ENCODE measurements at regions not wholly inside any gene's neighbourhood (a gene's known extent, or its start where the extent isn't known, plus 50 kb on each side); places are given as distances from the start of the nearest gene placed in this dataset.

DNA sequence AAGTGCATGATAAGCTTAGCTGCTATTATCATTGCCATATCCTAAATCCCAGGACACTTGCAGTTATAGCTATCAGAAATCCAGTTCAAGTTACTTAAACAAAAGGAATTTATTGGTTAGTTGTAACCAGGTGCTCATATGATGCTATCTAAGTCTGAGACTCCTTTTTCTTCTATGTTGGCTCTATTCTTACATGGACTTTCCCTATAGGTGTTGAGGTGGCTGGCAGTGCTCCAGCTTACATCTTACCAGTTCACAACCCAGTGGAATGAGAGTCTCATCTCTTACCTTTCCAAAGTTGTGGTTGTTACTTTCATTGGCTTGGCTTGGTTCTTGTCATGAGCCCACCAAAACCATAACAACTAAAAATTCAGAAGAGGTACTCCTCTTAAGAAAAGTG, 94.6 kb downstream of the DACT1 start:
- Histone ChIP-seq H3K36me3 (no peaks in the 10 kb centered on the region), H3K4me3 (ENCODE audit: low read depth, low read length) (no peak overlapping the region), H3K4me1 (no peaks in the 10 kb centered on the region), H3K27me3 (no peaks in the 10 kb centered on the region; the same call in 1 of the 2 replicates), H3K9me3 (no peaks in the 10 kb centered on the region)
- DNase-seq: no peak
- TF ChIP-seq CTCF (IDR thresholded peaks at IDR 0.05; ENCODE audit: low read depth, low read length): no peak

DNA sequence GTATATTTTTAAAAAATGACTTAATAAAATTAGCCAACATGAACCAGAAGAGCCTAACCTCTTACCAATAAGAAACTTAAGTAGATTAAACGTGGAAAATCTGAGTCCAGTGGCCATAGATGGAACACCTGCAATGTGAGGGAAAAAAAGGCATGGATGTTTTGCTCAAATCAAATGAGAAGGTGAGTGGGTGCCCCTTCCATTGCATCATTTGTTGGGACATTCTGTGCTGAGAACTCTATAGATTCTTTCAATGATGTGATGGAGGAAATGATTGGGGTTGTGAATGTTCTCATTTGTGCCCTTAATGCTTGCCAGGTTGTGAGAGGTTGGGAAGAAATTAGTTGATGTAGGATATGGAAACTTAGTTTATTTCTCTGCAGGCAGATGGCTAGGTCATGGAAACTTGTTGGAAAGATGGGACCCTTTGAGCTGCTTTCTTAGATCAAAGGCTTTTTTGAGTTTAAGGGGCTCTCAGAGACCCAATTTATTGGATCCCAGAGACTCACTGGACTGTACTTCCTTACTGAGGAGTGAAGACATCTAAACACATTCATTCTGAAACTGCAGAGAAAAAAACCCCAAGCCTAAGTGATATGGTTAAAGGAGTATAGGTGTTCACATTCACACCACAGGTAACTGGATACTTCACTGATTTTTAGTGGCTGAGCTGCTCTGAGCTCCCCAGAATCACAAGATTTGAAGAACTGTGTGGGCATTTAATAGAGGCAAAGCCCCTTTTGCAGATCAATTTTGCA, 95.9 kb downstream of the DACT1 start:
- DNase-seq: no peak
- H3K27me3 ChIP-seq: no peaks in the 10 kb centered on the region; the same call in 1 of the 2 replicates
- no peaks in the 10 kb centered on the region for H3K36me3 ChIP-seq
- no peaks in the 10 kb centered on the region for H3K9me3 ChIP-seq
- no peaks in the 10 kb centered on the region for H3K4me1 ChIP-seq
- TF ChIP-seq CTCF (IDR thresholded peaks at IDR 0.05; ENCODE audit: low read depth, low read length): no peak
- no peak overlapping the region for H3K4me3 ChIP-seq (ENCODE audit: low read depth, low read length)

GRCh38 chr14:58735596-58735995, 97.8 kb downstream of the DACT1 start:
- Histone ChIP-seq H3K27me3 (no peaks in the 10 kb centered on the region; the same call in 1 of the 2 replicates), H3K9me3 (no peaks in the 10 kb centered on the region), H3K36me3 (no peaks in the 10 kb centered on the region), H3K4me1 (no peaks in the 10 kb centered on the region), H3K4me3 (ENCODE audit: low read depth, low read length) (no peak overlapping the region)
- no peak for DNase-seq
- no peak for TF ChIP-seq CTCF (IDR thresholded peaks at IDR 0.05; ENCODE audit: low read depth, low read length)

DNA sequence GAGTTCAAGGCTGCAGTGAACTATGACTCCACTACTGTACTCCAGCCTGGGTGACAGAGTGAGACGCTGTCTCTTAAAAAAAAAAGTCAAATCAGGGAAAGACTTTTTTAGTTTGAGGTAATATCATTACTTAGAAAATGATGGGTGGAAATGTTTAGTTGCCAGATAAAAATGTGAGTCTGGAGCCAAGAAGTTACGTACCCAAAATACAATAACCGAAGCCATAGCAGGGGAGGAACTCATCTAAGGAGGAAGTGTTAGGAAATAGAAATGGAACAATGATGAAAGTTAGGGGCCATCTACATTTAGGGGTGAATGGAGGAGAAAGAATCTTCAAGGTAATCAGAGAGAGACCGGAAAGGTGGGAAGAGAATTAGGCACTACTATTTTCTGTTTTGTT, 98.8 kb downstream of the DACT1 start:
- DNase-seq: no peak
- H3K36me3 ChIP-seq: no peaks in the 10 kb centered on the region
- no peaks in the 10 kb centered on the region for H3K9me3 ChIP-seq
- no peak for TF ChIP-seq CTCF (IDR thresholded peaks at IDR 0.05; ENCODE audit: low read depth, low read length)
- H3K27me3 ChIP-seq: no peaks in the 10 kb centered on the region; the same call in 1 of the 2 replicates
- no peaks in the 10 kb centered on the region for H3K4me1 ChIP-seq
- no peak overlapping the region for H3K4me3 ChIP-seq (ENCODE audit: low read depth, low read length)

DNA sequence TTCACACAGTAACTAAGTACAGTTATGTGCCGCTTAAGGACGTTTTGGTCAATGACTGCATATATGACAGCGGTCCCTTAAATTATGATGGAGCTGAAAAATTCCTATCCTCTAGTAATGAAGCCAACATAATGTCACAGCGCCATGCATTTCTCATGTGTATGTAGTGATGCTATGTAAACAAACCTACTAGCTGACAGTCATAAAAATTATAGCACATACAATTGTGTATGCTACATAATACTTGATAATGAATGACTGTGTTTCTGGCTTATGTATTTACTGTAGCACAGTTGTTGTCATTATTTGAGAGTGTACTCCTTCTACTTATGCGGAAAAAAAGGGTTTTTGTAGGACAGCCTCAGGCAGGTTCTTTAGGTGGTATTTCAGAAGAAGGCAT, 99.7 kb downstream of the DACT1 start:
- H3K9me3 ChIP-seq: no peaks in the 10 kb centered on the region
- no peak for TF ChIP-seq CTCF (IDR thresholded peaks at IDR 0.05; ENCODE audit: low read depth, low read length)
- no peak overlapping the region for H3K4me3 ChIP-seq (ENCODE audit: low read depth, low read length)
- no peak for DNase-seq
- no peaks in the 10 kb centered on the region for H3K4me1 ChIP-seq
- H3K27me3 ChIP-seq: no peaks in the 10 kb centered on the region; the same call in 1 of the 2 replicates
- no peaks in the 10 kb centered on the region for H3K36me3 ChIP-seq

- H3K27me3 ChIP-seq: no peaks in the 10 kb centered on the region; the same call in 1 of the 2 replicates
- no peak overlapping the region for H3K4me3 ChIP-seq (ENCODE audit: low read depth, low read length)
- DNase-seq: no peak
- H3K9me3 ChIP-seq: no peaks in the 10 kb centered on the region
- no peaks in the 10 kb centered on the region for H3K4me1 ChIP-seq
- no peak for TF ChIP-seq CTCF (IDR thresholded peaks at IDR 0.05; ENCODE audit: low read depth, low read length)
- H3K36me3 ChIP-seq: no peaks in the 10 kb centered on the region
Observed at GRCh38 chr14:58738189-58738836, 100.6 kb downstream of the DACT1 start.
